Hindlimb muscle (tissue), 1 donor: ENCODE measurements at regions not wholly inside any gene's neighbourhood (a gene's known extent, or its start where the extent isn't known, plus 50 kb on each side); places are given as distances from the start of the nearest gene placed in this dataset.
"Not testable (repeated sequence)": the region's sequence is repeated elsewhere in the genome, so short reads cannot be mapped to it uniquely, and the experiment has no call there.

ENCODE experiments used
- DNase-seq: peaks from one replicate; pipeline ENCODE4 v3.0.0-alpha.2; 2013

DNA sequence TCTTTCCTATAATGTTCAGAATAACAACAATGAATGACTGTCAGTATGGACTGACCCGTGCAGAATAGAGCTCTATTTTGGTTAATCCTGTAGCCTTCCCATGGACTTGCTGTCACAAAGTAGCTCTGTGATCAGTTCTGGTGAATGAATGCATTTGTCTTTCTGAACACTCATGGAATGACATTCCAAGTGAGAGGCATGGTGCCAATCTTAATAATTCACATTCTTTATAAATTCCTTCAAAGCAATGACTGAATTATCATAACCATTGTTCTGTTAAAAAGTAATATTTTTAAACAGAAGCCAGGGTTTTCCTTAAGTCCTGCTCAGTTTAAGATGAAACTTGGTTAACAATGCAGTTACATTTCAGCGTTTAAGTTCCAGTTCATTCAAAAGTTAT, 360.5 kb downstream of the ICE1 start:
- DNase-seq: no peak

DNA sequence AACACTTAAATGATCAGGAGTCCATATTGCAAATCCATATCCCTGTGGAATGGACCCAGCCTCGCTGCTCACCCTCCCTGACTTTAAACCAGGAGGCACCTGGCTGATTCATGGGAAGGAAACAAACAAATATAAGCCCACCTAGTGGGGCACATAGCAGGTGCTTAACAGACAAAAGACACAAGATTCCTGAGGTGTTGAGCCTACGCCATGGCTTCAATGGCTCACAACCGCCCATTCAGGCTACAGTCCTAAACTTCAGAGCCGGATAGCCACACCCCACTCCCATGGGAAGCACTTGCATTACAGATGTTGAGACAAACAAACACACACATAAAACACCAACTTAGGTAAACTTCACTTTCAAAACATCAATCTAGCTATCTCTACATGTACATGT, 359.9 kb downstream of the ICE1 start:
- no peak for DNase-seq

DNA sequence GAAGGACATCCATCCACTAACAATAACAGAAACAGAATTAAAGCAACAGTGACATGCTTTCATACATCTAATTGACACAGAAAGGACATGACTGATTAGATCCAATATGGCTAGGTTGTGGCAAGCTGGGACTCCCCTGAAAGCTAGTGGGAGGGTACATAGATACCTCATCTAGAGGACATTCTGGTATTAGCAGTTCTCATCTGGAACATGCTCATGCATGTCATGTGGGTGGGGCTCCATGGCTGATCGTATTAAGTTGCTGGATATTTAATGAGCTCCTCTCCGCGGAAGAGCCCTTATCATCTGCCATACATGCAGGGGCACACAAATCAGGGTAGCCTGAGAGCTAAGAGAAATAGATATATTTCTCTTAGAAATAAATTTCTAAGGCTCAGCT, 358.9 kb downstream of the ICE1 start:
- no peak for DNase-seq

DNA sequence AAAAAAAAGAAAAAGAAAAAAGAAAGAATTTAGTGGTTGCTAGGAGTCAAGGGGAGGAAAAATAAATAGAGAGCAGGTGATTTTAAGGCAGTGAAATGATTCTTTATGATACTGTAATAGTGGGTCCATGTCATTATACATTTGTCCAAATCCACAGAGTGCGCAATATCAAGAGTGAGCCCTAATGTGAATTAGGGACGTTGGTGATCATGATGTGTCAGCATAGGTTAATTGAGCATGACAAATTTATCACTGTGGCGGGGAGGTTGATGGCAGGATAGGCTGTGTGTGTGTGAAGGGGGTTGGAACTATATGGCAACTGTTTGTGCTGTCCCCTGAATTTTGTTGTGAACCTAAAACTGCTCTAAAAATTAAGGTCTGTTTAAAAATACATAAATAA, 357.8 kb downstream of the ICE1 start:
- DNase-seq: no peak

DNA sequence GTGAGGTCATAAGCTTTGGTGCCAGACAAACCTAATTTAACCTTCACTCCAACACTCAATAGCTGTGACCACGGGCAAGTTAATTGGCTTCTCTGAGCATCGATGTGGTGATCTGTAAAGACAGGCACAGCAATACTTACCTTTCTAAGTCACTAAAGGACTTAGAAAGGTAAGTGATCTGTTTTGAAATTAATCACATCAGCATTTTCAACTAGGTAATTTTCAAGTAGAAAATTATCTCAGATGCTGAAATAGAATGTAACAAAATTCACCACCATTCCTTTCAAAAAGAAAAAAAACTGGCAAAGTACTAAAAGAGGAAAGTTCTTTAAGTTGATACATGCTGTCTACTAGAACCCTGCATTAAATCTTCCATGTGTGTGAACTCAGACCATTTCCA, 354.5 kb downstream of the ICE1 start:
- no peak for DNase-seq

DNA sequence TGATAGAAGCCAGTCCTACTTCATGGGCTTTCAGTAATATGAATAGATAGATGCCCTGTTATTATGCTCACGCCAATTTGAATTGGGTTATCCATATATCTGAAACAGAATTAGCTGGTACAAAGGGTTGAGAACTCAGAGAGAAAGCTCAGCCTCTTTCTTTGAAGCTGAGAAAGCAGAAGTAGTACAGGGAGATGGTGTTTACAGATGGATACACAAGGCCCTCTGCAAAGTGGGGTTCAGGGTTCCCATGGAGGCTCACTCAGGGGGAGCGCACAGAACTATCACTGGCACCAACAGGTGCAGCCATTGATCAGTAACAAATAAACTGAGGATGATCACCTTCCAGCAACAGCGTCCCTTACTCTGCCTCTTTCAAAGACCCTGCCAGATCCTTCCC, 349.7 kb downstream of the ICE1 start:
- no peak for DNase-seq

DNA sequence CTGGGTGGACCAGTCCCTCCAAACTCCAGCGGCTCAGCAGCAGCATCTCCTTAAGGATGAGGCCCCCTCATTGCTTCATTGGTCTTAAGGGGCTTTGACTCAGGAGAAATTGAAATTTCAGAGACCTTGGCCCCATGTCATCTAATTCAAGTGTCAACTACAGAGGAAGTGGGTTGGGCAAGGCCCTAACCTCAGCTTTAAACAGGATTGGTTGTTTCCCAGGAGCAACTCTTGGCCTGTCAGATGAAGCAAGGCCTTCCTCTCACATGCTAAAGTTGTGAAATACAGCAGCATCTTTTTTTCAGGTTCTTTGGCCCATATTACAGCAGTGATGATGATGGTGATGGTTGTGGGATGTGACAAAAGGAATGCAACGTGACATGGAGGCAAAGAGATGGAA, 348.3 kb downstream of the ICE1 start:
- DNase-seq: no peak

DNA sequence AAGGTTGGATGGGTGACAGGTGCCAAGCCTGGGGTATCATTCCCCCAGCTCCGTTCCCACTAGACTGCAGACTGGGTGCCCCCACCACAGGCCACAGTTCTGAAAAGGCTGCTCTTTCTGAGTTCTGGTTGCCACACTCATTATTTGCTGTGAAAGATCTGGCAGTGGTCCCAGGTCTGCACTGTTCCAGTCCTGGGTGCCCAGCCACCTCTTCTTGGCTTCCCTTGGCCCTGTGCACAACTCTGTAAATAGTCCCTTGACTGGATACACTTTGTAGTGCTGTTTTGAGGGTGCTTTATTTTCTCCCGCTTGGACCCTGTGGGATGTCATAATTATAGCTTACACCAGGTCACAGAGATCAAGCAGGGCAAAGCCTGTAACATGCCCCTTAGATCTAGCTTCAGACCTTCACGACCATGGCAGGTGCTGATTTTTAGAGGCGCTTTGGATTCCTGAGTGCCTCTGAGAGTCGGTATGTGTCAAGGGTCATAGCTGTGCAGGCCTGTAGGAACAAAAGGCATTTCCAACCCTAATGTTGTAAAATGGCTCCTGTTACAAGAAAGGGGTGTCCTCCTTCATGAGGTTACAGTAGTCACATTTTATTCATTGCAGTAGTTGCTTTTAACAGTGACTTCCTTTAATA, 344.9 kb downstream of the ICE1 start:
- DNase-seq: no peak

DNA sequence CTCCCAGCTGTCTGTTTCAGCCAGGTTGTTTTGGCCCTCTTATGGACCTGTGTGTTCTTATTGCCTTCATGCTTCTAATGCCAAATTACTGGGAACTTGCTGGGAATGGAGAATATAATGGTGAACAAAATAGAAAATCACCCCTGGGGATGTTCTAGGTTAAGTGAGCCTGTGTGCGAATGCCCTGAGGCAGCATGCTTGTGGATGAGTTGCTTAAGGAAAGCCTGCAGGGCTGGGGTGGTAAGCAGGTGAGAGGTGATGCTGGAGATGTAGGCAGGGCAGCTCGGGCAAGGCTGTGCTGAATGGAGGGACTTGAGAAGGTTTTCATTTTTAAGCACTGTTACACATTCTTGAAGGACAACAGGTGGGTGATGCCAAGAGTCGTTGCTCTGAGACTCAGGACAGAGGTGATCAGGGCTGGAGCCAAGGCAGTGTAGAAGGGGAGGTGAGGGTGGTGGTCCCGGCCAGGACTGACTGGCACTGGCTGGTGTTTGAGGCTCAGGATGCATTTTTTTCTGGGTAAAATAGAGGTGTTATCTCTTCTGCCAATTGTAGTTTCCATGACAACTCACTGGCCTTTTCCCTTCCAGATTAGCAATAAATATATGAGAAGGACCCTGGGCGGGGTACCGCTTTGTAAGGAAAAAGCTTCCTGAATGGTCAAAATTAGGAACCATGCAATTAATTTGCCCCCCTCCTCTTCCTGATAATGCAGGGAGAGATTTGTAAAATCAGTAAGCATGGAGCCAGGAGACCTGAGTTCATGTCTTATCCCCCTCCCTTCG, 342.8 kb downstream of the ICE1 start:
- DNase-seq: no peak

DNA sequence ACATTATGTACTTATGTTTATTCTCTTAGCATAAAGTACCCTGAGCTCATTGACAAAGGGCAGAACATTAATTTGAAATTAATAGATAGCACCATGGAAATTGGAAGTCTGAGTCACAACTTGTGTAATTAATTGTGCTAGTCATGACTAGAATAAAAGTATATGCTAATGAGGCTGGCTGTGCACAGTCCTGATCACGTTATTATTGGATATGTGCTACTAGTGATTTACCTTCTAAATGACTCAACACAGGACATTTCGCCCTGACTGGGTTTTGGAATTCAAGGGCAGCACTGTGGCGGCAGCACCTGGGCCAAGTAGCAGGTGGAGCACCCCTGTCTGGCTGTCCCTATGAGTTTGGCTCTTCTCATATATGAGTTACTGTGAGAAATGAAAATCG, 341.8 kb downstream of the ICE1 start:
- no peak for DNase-seq

DNA sequence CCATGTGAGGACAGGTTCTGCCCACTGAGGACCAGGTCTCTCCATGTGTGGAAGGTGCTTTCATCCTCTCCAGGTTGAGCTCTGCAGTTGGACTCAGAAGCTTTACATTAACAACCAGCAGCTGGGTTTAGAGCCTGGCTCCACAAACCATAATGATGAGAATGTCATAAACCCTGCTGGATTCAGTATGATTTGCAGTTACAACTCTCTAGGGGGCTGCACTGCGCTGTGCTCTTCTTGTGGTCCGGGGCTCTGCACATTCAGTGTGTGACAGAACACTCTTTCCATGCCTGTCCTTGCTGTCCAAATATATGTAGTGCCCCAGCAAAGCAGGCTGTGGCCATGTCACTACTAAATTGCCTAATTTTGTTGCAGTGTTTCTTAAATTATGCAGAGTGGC, 334.3 kb downstream of the ICE1 start:
- DNase-seq: no peak

DNA sequence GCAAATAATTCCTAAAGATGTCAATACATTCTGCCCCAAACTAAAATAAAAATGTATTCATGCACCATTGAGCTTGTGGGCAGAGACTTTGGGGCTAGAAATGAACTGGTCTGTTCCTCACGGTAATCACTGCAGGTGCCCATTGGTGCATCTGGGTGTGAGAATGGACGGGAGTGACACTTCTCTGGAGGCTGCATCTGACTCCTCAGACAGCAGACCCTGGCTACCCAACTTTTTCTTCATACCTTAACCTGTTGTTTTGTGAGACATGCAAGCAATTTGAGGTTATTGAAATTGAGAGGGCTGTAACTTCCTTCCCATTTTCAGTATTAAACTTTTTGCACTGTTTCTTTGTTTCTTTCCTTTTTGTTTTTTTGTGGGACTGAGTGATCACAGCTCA, 333.4 kb downstream of the ICE1 start:
- DNase-seq: no peak

DNA sequence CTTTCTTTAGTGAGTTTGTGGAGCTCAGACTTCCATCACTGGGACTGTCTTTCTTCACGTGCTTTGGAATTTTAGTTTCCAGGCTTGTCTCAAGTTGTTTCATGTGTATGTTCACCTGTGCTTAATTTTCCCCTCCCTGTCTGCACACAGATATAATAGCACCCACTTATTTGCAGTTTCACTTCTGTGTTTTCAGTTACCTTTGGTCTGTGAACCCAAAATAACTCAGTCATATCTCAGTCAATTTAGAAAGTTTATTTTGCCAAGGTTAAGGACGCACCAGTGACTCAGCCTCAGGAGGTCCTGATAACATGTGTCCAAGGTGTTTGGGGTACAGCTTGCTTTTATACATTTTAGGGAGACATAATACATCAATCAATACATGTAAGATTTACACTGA, 330.4 kb downstream of the ICE1 start:
- DNase-seq: no peak

DNA sequence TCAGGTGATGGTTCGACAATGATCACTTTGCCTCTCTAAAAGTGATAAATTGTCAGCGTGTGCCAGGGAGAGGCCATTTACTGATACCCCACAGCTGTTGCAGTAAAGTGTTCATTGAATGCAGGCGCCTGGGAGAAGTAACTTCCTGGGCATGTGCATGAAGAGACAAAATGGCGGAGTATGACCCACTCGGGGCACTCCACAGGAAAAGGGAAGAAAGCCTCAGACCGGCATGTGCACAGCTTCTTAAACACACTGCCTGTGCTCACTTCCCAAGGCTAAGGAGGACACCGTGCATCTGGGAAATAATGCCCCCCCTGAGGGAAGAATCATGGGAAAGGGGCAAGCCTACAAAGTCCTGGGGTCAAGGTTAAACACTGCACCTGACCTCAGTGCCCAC, 329.5 kb downstream of the ICE1 start:
- DNase-seq: no peak

DNA sequence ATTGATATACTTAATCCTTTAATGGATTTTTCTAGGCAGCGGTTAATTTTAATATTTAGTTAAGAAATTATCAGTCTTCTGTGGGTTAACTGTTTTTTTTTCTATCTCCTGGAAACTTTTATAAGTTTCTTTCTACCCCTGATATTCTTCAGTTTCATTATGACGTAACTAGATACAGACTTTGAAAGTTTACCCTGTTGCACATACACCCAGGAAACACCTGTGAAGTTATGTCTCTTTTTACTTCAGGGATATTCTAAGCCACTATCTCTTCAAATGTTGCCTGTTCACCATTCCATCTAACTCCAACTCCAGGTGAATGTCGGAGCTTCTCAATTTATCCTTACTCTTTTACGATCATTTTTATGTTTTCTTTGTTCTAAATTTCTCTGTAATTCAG, 329.0 kb downstream of the ICE1 start:
- no peak for DNase-seq

DNA sequence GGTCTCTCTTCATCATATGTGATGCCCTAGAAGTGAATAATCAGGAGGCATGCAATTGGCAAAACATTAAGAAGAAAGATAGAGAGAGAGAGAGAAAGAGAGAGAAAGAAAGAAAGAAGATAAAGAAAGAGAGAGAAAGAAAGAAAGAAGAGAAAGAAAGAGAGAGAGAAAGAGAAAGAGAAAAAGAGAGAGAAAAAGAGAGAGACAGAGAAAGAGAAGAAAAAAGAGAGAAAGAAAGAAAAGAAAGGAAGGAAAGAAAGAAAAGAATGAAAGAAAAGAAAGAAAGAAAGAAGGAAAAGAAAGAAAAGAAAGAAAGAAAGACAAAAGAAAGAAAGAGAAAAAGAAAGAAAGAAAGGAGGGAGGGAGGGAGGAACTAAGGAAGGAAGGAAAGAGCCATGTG, 318.9 kb downstream of the ICE1 start:
- DNase-seq: no peak

DNA sequence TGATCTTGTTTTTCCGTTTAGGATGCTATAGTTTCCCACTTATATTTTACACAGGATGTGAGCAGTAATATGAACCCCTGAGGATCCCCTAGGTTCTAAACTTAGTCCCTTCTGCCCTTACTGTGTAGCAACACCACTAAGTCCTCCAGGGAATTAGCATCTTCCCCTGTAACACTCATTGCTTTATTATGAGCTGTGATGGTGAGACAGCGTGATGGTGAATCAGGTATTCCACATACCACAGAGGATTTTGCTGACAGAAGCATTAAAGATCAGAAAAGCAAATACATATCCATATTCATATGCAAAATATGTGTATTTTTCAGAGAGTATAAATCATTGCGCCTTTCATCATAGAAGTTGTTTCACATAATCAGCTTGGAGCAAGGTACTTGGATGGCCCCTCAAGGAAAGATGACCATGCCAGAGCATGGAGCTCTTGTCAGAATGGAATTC, 317.0 kb downstream of the ICE1 start:
- DNase-seq: no peak

DNA sequence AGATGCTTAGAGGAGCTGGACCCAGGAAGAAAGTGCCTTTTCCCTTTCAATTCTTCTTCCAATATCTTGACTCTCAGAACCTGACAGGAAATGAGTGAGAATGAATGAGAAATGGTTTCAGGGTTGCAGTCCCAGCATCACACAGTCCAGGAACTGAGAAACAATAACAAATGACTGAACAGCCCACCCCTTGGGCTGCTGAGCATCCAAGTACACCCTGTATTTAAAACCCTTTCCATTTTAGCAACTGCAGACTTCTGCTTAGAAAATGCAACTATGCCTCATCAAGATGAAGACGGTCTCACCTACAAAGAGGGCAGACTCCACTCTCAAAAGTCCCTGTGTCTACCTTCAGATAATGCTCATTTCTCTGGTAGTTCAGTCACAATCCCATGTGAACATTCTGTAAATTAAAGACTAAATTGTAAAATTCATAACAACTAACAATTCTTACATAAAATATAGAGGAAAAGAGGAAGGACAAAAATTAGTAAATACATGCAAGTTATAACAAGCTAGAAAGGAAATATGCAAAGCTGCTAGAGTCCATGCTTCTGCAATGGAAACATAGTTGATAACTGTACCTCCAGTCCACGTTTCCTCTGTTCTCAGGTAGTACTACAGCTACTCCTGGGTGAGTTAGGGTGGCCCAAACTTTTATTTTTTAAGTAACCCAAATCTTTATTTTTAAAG, 316.5 kb downstream of the ICE1 start:
- DNase-seq: no peak

DNA sequence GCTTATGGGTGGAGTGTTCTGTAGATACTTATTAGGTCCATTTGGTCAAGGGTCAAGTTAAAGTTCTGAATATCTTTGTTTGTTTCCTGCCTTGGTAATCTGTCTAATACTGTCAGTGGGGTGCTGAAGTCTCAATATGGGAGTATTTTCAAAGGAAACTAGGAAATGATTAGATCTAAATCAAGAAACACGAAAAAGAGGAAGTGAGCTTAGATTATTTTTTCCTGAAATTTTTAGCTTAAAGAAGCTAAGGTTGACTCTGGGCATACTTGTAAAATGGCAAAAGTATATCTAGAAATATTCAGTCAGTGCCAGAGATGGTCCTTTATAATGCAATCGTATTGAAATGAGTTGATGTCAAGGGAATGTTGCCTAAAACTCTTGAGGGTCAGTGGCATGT, 313.5 kb downstream of the ICE1 start:
- DNase-seq: no peak

DNA sequence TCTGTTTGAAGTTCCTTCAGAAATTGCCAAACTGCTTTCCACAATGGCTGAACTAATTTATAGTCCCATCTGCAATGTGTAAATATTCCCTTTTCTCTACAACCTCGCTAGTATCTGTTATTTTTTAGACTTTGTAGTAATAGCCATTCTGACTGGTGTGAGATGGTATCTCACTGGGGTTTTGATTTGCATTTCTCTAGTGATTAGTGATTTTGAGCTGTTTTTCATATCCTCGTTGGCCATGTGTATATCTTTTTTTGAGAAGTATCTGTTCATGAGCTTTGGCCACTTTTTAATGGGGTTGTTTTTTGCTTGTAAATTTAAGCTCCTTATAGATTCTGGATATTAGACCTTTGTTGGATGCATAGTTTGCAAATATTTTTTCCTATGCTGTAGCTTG, 310.6 kb downstream of the ICE1 start:
- DNase-seq: not testable (repeated sequence)

DNA sequence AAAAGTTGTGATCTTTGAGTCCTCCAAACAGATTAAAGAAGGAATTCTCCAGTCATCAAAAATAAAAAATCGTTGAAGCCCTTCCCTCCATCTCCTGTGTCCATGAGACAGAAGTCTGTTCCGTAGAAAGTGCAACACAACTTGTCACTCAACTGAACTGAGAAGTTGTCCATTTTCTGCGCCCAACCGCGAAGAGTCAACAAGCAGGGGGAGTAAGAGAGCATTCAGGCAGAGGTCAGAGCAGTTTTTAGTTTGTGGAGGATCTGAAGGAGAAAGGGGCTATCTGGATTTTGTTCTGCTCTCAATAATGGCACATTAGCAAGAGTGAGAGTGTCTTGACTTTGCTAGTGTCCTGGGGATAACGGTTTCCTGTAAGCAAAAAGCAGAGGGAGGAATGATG, 303.9 kb downstream of the ICE1 start:
- DNase-seq: no peak

DNA sequence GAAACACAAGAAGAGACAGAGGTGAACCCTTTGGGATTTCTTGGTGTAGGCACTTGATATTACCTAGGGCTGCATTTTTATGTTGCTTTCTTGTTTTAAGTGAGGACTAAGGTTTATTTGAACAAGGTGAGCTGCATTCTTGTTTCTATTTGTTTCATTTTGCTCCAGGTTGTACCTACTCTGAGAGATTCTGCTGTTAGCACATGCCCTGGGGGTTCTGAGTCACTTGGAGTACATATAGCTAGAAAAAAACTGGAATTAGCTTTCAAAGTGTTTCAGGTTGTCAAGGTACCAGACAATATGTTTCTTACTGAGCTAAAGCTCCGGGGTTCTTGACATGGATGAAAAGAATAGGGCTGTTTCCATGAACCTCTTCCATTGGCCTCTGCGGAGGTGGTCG, 299.4 kb downstream of the ICE1 start:
- DNase-seq: no peak

DNA sequence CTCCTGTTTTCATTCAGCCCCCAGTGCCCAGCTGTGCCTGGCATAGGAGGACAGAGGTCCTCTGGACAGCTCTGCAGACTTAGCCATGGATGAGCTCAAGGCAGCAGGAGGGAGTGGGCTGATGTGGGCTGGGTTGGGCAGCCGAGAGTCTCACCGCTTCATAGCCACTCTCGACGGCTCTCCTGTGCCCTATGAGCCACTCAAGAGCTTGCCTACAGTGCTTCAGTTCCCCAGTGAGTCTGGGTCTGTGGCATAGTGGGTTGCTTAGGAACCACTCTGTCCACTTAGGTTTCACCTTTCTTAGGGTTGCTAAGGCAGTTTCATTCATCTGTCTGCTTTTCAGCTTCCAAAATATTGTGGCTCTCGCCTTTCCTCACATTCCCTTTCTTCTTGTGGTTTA, 296.8 kb downstream of the ICE1 start:
- no peak for DNase-seq

DNA sequence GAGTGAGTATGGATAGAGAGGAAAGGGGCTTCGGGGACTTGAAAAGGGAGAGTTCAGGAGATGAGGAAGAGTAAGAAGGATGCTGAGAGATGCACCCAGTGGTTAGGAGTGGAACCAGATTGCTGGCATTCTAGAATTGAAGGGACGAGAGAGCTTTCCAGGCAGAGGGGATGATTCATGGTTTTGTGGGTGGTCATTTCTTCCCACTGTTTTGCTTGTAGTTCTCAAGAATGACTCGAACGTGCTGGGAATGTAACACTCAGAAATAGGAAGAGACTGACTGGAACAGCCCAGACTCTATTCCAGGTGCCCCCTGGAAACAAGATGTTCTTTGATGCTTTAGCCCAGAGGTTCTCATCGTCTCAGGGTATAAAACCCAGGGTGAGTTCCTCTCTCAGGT, 294.2 kb downstream of the ICE1 start:
- no peak for DNase-seq
